Mammary epithelial cell (primary cell): ENCODE measurements at regions not wholly inside any gene's neighbourhood (a gene's known extent, or its start where the extent isn't known, plus 50 kb on each side); places are given as distances from the start of the nearest gene placed in this dataset.

Experiments
- EZH2 ChIP-seq: IDR thresholded peaks from 2 replicates; pipeline ENCODE4 v1.6.1; 2012; ENCODE audit warnings: low read length, inconsistent platforms, borderline replicate concordance
- TF ChIP-seq, protein P1 (sequence below), 2 donors: IDR thresholded peaks in 1 of 2; conservative IDR thresholded peaks in 1 of 2; 2 replicates each; pipeline ENCODE4 v1.5.1; 2011 to 2012; ENCODE audit warnings: inconsistent platforms in 2 of 2, low read length in 2 of 2, mild to moderate bottlenecking in 2 of 2, control low read depth in 1 of 2, low read depth in 1 of 2; ENCODE audit not compliant: insufficient read depth in 1 of 2; ENCODE audit errors: extremely low read depth in 1 of 2

DNA sequence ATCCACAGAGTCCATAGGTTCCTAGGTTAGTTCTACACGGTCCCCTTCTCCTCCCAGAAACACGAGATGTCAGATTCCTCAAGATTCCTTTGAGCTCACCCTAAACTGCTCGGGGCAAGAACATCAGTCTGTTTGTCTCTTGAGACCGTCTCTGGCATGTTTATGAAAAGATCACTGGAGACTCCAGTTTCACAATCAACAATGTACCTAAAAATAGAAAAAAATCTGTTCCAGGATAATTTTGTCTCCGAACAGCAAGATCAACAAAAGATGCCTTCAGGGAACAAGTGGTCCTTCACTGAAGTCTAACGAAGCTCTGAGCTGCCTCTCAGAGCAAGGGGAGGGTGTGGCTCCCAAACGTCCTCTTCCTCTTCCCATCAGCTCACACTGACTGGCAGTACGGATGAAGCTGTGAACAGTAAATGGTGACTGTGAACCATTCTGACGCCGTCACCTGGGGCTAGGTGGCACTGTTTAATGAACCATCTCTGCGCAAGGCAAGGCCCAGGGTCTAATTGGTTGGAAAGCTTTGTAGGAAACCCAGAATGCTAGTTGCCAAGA is 156.2 kb upstream of the LYZL1 start:
- TF ChIP-seq, protein P1, sequence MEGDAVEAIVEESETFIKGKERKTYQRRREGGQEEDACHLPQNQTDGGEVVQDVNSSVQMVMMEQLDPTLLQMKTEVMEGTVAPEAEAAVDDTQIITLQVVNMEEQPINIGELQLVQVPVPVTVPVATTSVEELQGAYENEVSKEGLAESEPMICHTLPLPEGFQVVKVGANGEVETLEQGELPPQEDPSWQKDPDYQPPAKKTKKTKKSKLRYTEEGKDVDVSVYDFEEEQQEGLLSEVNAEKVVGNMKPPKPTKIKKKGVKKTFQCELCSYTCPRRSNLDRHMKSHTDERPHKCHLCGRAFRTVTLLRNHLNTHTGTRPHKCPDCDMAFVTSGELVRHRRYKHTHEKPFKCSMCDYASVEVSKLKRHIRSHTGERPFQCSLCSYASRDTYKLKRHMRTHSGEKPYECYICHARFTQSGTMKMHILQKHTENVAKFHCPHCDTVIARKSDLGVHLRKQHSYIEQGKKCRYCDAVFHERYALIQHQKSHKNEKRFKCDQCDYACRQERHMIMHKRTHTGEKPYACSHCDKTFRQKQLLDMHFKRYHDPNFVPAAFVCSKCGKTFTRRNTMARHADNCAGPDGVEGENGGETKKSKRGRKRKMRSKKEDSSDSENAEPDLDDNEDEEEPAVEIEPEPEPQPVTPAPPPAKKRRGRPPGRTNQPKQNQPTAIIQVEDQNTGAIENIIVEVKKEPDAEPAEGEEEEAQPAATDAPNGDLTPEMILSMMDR (conservative IDR thresholded peaks at IDR 0.05 in 1 of 2, IDR thresholded peaks at IDR 0.05 in 1 of 2; ENCODE audit: extremely low read depth in 1 of 2, insufficient read depth in 1 of 2, low read depth in 1 of 2, low read length in 2 of 2), result no peak
- no peak for TF ChIP-seq EZH2
